ENCODE measurements at regions not wholly inside any gene's neighbourhood (a gene's known extent, or its start where the extent isn't known, plus 50 kb on each side); places are given as distances from the start of the nearest gene placed in this dataset.

DNA sequence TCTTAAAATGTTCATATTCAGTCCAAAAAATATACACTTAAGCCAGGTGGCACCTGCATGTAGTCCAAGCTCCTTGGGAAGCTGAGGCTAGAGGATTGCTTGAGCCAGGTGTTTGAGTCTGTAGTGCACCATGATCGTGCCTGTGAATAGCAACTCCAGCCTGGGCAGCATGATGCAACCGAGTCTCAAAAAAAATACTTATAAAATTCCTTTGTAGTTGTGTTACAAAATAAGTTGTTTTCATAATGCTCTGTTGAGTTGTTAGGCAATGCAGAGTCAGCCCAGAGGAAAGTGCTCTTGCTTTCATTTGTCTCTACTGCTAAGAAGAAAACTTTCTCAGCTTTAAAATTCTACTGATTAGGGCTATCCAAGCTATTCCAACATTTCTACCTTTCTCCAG, 442.8 kb upstream of the ARRDC4 start:
- intact Hi-C loops (cut with DNase I) = no loop called here
- H3K27ac ChIP-seq = no peak overlapping the region
- no peak for TF ChIP-seq CTCF (IDR thresholded peaks at IDR 0.05)
- no peaks in the 10 kb centered on the region for H3K9me3 ChIP-seq
- no peaks in the 10 kb centered on the region for H3K36me3 ChIP-seq
- H3K4me1 ChIP-seq = no peaks in the 10 kb centered on the region
- ATAC-seq (no peak), FAIRE-seq (no peak), DNase-seq (no peak)
- H3K27me3 ChIP-seq = no peaks in the 10 kb centered on the region
- WGBS, 2 donors = 79 to 91% methylated on average over 2 of the region's 2 CpGs
- no peak overlapping the region for H3K4me3 ChIP-seq

- Histone ChIP-seq H3K27me3 (no peaks in the 10 kb centered on the region), H3K4me1 (no peaks in the 10 kb centered on the region), H3K27ac (no peak overlapping the region), H3K4me3 (no peak overlapping the region), H3K9me3 (no peaks in the 10 kb centered on the region), H3K36me3 (no peaks in the 10 kb centered on the region)
- FAIRE-seq = no peak
- 73 to 77% methylated on average over 4 of the region's 4 CpGs for WGBS, 2 donors
- ATAC-seq = no peak
- intact Hi-C loops (cut with DNase I) = no loop called here
- TF ChIP-seq CTCF (IDR thresholded peaks at IDR 0.05) = no peak
- no peak for DNase-seq
These were observed 439.8 kb upstream of the ARRDC4 start for GRCh38 chr15:97520689-97521088.

- no peak for FAIRE-seq
- Histone ChIP-seq H3K27ac (no peak overlapping the region), H3K36me3 (no peaks in the 10 kb centered on the region), H3K27me3 (no peaks in the 10 kb centered on the region), H3K9me3 (no peaks in the 10 kb centered on the region), H3K4me1 (no peaks in the 10 kb centered on the region), H3K4me3 (peak overlapping the region in 1 of 4 donors; percentile 1)
- TF ChIP-seq CTCF (IDR thresholded peaks at IDR 0.05) = no peak
- ATAC-seq = peak in 3 of 4 donors; percentile 49 to 61 (median 52)
- intact Hi-C loops (cut with DNase I) = no loop called here
- peak in 2 of 6 donors; percentile 4 to 52 for DNase-seq
- 43 to 46% methylated on average over 21 of the region's 21 CpGs for WGBS, 2 donors
These were observed 438.9 kb upstream of the ARRDC4 start for GRCh38 chr15:97521381-97522285.

GRCh38 chr15:97522347-97522746, 438.2 kb upstream of the ARRDC4 start:
- Histone ChIP-seq H3K36me3 (no peaks in the 10 kb centered on the region), H3K4me3 (no peak overlapping the region), H3K27ac (no peak overlapping the region), H3K4me1 (no peaks in the 10 kb centered on the region), H3K9me3 (no peaks in the 10 kb centered on the region), H3K27me3 (no peaks in the 10 kb centered on the region)
- DNase-seq = no peak
- FAIRE-seq = no peak
- TF ChIP-seq CTCF (IDR thresholded peaks at IDR 0.05) = no peak
- intact Hi-C loops (cut with DNase I) = no loop called here
- no peak for ATAC-seq
- 83 to 84% methylated on average over 16 of the region's 16 CpGs for WGBS, 2 donors

DNA sequence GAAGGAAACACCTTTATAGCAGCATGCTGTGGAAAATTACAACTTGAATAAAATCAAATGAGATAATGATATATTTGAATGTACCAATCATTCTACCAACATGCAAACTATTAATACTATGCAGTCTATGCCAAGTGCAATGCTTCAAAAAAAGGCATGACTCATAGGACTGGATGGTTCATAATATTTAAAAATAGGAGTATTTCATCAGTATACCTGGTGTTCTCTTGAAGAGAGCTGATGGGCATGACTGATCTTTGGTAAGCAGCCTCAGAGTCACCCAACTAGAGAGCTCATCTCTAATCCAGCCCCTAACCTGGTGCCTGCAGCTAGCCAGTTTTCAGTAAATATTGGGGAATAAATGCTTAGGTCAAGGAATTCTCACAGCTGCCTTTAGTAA, 434.7 kb upstream of the ARRDC4 start:
- FAIRE-seq = no peak

More for the DNA sequence above, 434.7 kb upstream of the ARRDC4 start:
- Histone ChIP-seq H3K27ac (no peak overlapping the region), H3K4me3 (no peak overlapping the region), H3K4me1 (no peaks in the 10 kb centered on the region), H3K9me3 (no peaks in the 10 kb centered on the region), H3K36me3 (no peaks in the 10 kb centered on the region), H3K27me3 (no peaks in the 10 kb centered on the region)
- no peak for ATAC-seq
- intact Hi-C loops (cut with DNase I) = no loop called here
- no peak for TF ChIP-seq CTCF (IDR thresholded peaks at IDR 0.05)
- DNase-seq = no peak
